ENCODE measurements at regions not wholly inside any gene's neighbourhood (a gene's known extent, or its start where the extent isn't known, plus 50 kb on each side); places are given as distances from the start of the nearest gene placed in this dataset.
"Not testable (repeated sequence)": the region's sequence is repeated elsewhere in the genome, so short reads cannot be mapped to it uniquely, and the experiment has no call there.

DNA sequence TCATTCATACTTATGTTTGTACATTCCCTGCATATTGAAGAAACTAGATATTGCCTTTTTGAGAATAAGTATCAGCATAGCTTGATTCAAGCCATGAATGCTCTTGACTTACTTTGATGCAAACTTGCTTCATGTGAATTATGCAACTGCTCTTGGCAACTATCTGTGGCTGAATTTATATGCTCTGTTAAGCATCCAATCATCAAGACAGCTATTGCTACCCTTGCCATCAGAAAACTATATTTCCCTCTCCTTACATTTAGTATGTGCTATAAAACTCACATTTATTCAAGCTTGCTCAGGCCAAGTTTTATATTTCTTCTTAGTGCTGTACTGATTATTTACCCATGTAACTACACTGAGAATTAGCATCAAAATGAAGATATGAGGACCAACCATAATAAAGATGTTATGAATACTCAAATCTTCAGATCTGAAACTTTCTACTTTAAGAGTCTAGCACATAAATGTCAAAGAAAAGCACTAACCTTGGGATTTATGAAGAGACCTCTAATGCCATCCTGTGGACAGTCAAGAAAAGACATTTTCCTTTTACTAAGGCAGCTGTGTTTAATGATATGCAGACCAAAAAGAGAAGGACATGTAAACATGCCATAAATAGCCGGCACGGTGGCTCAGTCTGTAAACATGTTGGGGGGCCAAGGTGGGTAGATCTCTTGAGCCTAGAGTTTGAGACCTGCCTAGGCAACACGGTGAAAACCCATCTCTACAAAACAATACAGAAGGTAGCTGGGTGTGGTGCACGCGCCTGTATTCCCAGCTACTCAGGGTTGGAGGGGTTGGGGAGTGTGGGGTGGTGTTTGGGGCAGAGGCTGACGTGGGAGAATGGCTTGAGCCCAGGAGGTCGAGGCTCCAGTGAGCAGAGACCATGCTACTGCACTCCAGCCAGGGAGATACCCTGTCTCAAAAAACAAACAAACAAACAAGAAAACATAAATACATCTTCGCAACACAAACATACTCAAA, 267.0 kb upstream of the TYRP1 start:
- no peaks in the 10 kb centered on the region for H3K9me3 ChIP-seq
- 30% methylated on average over 8 of the region's 8 CpGs for WGBS, 2 donors
- DNase-seq (no peak), FAIRE-seq (no peak), ATAC-seq (peak in 3 of 4 donors; percentile 54 to 79 (median 65))
- no peaks in the 10 kb centered on the region for H3K4me1 ChIP-seq
- H3K4me3 ChIP-seq: no peak overlapping the region
- intact Hi-C loops (cut with DNase I): no loop called here
- TF ChIP-seq, protein P1, sequence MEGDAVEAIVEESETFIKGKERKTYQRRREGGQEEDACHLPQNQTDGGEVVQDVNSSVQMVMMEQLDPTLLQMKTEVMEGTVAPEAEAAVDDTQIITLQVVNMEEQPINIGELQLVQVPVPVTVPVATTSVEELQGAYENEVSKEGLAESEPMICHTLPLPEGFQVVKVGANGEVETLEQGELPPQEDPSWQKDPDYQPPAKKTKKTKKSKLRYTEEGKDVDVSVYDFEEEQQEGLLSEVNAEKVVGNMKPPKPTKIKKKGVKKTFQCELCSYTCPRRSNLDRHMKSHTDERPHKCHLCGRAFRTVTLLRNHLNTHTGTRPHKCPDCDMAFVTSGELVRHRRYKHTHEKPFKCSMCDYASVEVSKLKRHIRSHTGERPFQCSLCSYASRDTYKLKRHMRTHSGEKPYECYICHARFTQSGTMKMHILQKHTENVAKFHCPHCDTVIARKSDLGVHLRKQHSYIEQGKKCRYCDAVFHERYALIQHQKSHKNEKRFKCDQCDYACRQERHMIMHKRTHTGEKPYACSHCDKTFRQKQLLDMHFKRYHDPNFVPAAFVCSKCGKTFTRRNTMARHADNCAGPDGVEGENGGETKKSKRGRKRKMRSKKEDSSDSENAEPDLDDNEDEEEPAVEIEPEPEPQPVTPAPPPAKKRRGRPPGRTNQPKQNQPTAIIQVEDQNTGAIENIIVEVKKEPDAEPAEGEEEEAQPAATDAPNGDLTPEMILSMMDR (IDR thresholded peaks at IDR 0.05): no peak
- H3K27me3 ChIP-seq: peaks cover 0 to 2% (median 0%) of the 10 kb centered on the region in 4 donors
- H3K27ac ChIP-seq: no peak overlapping the region
- H3K36me3 ChIP-seq: no peaks in the 10 kb centered on the region

DNA sequence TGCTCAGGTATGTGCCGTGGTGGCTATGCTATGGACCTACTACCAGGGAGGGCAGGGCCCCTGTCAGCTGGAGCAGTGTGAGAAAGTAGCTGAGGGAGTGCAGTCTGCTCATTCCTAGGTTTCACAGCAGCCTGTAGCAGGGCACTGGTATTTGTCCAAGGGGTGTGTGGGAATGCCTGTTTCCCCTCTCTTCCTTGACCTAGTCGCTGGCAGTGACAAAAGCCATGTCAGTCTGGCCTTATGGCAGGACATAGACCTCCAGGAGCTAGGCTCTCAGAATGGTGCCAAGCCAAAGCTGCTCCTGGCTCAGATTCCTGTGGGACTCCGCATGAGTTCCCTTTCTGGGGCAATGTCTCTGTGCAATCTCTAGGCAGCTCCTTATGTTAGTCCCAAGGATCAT, 253.9 kb upstream of the TYRP1 start:
- ATAC-seq: no peak
- WGBS, 2 donors: 77 to 80% methylated on average over 3 of the region's 3 CpGs

DNA sequence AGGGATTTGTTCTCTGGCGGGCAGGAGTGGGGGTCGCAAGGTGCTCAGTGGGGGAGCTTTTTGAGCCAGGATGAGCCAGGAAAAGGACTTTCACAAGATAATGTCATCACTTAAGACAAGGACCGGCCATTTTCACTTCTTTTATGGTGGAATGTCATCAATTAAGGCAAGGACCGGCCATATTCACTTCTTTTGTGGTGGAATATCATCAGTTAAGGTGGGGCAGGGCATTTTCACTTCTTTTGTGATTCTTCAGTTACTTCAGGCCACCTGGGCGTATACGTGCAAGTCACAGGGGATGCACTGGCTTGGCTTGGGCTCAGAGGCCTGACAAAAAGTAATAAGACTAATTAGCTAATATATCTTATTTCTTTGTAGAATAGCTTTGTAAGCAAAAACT, 252.1 kb upstream of the TYRP1 start:
- H3K4me3 ChIP-seq; H3K27me3 ChIP-seq; FAIRE-seq; intact Hi-C loops (cut with DNase I); H3K36me3 ChIP-seq; H3K9me3 ChIP-seq; ATAC-seq; DNase-seq; H3K27ac ChIP-seq; H3K4me1 ChIP-seq: not testable (repeated sequence)
- WGBS, 2 donors: 81 to 90% methylated on average over 6 of the region's 6 CpGs

More for the DNA sequence above, 253.9 kb upstream of the TYRP1 start:
- DNase-seq: peak in 1 of 6 donors; percentile 23
- Histone ChIP-seq H3K27me3 (no peaks in the 10 kb centered on the region), H3K36me3 (no peaks in the 10 kb centered on the region), H3K9me3 (no peaks in the 10 kb centered on the region), H3K27ac (no peak overlapping the region), H3K4me1 (no peaks in the 10 kb centered on the region), H3K4me3 (no peak overlapping the region)
- TF ChIP-seq, protein P1 (IDR thresholded peaks at IDR 0.05): no peak
- FAIRE-seq: no peak
- intact Hi-C loops (cut with DNase I): no loop called here

DNA sequence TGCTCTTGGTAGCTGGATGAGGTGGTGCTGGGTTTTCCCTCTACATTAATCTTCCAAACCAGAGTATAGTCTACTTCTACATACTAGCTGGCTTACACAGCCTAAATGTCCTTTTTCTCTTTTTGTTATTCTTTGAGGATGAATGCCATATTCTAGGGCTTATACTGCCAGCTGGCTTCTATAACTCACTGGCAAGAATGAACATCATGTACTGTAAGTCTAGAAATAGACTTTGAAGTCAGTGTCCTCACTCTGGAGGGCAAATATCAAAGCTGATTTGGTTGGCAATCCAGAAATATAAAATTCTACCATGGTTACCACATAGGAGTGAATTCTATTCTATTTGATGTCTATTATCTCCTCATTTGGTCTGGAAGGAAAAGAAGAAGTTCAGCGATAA, 251.7 kb upstream of the TYRP1 start:
- 87 to 94% methylated on average over 1 of the region's 1 CpG for WGBS, 2 donors

DNA sequence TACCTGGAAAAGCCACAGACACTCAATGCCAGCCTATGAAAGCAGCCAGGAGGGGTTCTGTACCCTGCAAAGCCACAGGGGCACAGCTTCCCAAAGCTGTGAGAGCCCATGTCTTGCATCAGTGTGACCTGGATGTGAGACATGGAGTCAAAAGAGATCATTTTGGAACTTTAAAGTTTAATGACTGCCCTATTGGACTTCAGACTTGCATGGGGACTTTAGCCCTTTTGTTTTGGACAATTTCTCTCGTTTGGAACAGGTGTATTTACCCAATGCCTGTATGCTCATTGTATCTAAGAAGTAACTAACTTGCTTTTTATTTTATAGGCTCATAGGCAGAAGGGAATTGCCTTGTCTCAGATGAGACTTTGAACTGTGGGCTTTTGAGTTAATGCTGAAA, 244.9 kb upstream of the TYRP1 start:
- intact Hi-C loops (cut with DNase I): no loop called here
- TF ChIP-seq, protein P1 (IDR thresholded peaks at IDR 0.05): no peak
- no peak for FAIRE-seq

More for the DNA sequence above, 251.7 kb upstream of the TYRP1 start:
- Histone ChIP-seq H3K9me3 (no peaks in the 10 kb centered on the region), H3K27me3 (no peaks in the 10 kb centered on the region), H3K4me1 (no peaks in the 10 kb centered on the region), H3K36me3 (no peaks in the 10 kb centered on the region), H3K27ac (no peak overlapping the region), H3K4me3 (no peak overlapping the region)
- intact Hi-C loops (cut with DNase I): no loop called here
- TF ChIP-seq, protein P1 (IDR thresholded peaks at IDR 0.05): no peak
- no peak for DNase-seq
- FAIRE-seq: no peak
- no peak for ATAC-seq

More for the DNA sequence above, 244.9 kb upstream of the TYRP1 start:
- no peak overlapping the region for H3K4me3 ChIP-seq
- no peaks in the 10 kb centered on the region for H3K36me3 ChIP-seq
- no peak for DNase-seq
- no peaks in the 10 kb centered on the region for H3K4me1 ChIP-seq
- H3K9me3 ChIP-seq: no peaks in the 10 kb centered on the region
- no peaks in the 10 kb centered on the region for H3K27me3 ChIP-seq
- ATAC-seq: no peak
- 19 to 24% methylated on average over 1 of the region's 1 CpG for WGBS, 2 donors
- H3K27ac ChIP-seq: no peak overlapping the region

Data from pancreas (tissue), 10 donors.